Subcutaneous abdominal adipose tissue (tissue), 5 donors: ENCODE measurements at regions not wholly inside any gene's neighbourhood (a gene's known extent, or its start where the extent isn't known, plus 50 kb on each side); places are given as distances from the start of the nearest gene placed in this dataset.

Source experiments
- H3K27ac ChIP-seq: one replicate; pipeline ENCODE4 v1.7.0; 2013; ENCODE audit warnings: low read depth, mild to moderate bottlenecking, inconsistent platforms, low read length, moderate library complexity
- H3K27me3 ChIP-seq, 5 donors: one replicate each; pipeline ENCODE4 v1.7.0; 2013; ENCODE audit warnings: low read length in 5 of 5, inconsistent platforms in 1 of 5; ENCODE audit not compliant: control insufficient read depth in 5 of 5, insufficient read depth in 4 of 5
- H3K36me3 ChIP-seq, 5 donors: one replicate each; pipeline ENCODE4 v1.7.0; 2013; ENCODE audit warnings: low read length in 5 of 5; ENCODE audit not compliant: control insufficient read depth in 5 of 5, insufficient read depth in 5 of 5
- H3K4me1 ChIP-seq, 5 donors: one replicate each; pipeline ENCODE4 v1.7.0; 2013; ENCODE audit warnings: low read length in 5 of 5, mild to moderate bottlenecking in 3 of 5, moderate library complexity in 1 of 5; ENCODE audit not compliant: control insufficient read depth in 5 of 5, insufficient read depth in 5 of 5
- H3K4me3 ChIP-seq, 5 donors: one replicate each; pipeline ENCODE4 v1.7.0; 2013; ENCODE audit warnings: low read length in 5 of 5, low read depth in 1 of 5
- H3K9ac ChIP-seq, 5 donors: one replicate each; pipeline ENCODE4 v1.7.0; 2013; ENCODE audit warnings: low read length in 5 of 5, mild to moderate bottlenecking in 4 of 5, moderate library complexity in 3 of 5
- H3K9me3 ChIP-seq, 5 donors: one replicate each; pipeline ENCODE4 v1.7.0; 2013; ENCODE audit warnings: low read length in 5 of 5; ENCODE audit not compliant: control insufficient read depth in 5 of 5
- donor health status: healthy.
- donor health status: healthy.
- donor health status: healthy.
- donor health status: healthy.
- donor health status: healthy.

- Histone ChIP-seq H3K4me3 (no peak overlapping the region), H3K4me1 (peaks cover 0 to 3% (median 1%) of the 10 kb centered on the region in 5 donors), H3K9me3 (no peaks in the 10 kb centered on the region), H3K27me3 (no peaks in the 10 kb centered on the region), H3K27ac (no peak overlapping the region), H3K36me3 (no peaks in the 10 kb centered on the region), H3K9ac (no peak overlapping the region)
These were observed 463.6 kb upstream of the SLC14A2 start for GRCh38 chr18:45151645-45152044.

- Histone ChIP-seq H3K4me3 (no peak overlapping the region), H3K9ac (no peak overlapping the region), H3K4me1 (peaks cover 2 to 14% (median 10%) of the 10 kb centered on the region in 5 donors), H3K27me3 (no peaks in the 10 kb centered on the region), H3K36me3 (no peaks in the 10 kb centered on the region), H3K27ac (no peak overlapping the region), H3K9me3 (no peaks in the 10 kb centered on the region)
These were observed 459.8 kb upstream of the SLC14A2 start for GRCh38 chr18:45155526-45155925.

DNA sequence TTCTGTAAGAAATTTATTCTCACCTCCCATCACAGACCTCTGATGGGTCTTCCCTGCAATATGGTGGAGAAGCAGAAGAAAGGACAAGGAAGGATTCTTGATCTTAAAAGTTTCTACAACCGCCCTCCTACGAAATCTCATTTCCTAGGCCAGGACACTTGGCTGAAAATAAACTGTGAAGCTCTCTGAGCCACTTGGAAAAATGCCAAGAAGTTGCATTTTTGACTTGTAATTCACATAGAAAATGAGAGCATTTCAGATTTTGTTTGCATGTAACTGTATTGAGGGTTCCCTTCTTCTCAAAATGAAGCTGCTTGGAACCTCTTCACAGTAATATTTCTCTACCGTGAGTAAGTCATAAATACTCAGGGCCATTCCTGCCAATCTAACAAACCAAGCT is 458.3 kb upstream of the SLC14A2 start:
- Histone ChIP-seq H3K27ac (peak overlapping the region; percentile 49), H3K4me1 (peaks cover 2 to 14% (median 10%) of the 10 kb centered on the region in 5 donors), H3K4me3 (peak overlapping the region in 1 of 5 donors; percentile 17), H3K36me3 (no peaks in the 10 kb centered on the region), H3K9ac (no peak overlapping the region), H3K9me3 (no peaks in the 10 kb centered on the region), H3K27me3 (no peaks in the 10 kb centered on the region)

DNA sequence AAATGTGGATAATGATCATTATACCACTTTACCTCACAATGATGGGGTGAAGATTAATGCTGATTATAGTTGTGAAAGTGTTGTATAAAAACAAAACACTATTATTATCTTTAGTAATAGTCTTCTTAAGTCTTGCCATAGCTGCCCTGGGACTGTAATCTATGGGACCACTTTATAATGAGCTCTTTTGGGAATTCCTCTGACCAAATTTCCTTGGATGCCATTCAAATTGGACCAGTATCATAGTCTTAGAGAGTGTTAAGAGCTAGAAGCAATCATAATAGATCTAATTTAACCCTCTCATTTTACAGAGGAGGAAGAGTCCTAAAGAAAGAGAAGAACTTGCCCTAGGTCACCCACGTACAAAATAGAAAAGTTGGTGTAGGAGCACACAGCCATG is 457.7 kb upstream of the SLC14A2 start:
- peak overlapping the region; percentile 49 for H3K27ac ChIP-seq
- H3K27me3 ChIP-seq = no peaks in the 10 kb centered on the region
- no peaks in the 10 kb centered on the region for H3K9me3 ChIP-seq
- H3K4me1 ChIP-seq = peaks cover 2 to 14% (median 10%) of the 10 kb centered on the region in 5 donors
- H3K4me3 ChIP-seq = no peak overlapping the region
- no peaks in the 10 kb centered on the region for H3K36me3 ChIP-seq
- no peak overlapping the region for H3K9ac ChIP-seq

- Histone ChIP-seq H3K4me1 (peaks cover 2 to 19% (median 16%) of the 10 kb centered on the region in 5 donors), H3K9me3 (no peaks in the 10 kb centered on the region), H3K9ac (no peak overlapping the region), H3K4me3 (no peak overlapping the region), H3K36me3 (no peaks in the 10 kb centered on the region), H3K27me3 (no peaks in the 10 kb centered on the region), H3K27ac (no peak overlapping the region)
These were observed 453.4 kb upstream of the SLC14A2 start for GRCh38 chr18:45161850-45162249.

DNA sequence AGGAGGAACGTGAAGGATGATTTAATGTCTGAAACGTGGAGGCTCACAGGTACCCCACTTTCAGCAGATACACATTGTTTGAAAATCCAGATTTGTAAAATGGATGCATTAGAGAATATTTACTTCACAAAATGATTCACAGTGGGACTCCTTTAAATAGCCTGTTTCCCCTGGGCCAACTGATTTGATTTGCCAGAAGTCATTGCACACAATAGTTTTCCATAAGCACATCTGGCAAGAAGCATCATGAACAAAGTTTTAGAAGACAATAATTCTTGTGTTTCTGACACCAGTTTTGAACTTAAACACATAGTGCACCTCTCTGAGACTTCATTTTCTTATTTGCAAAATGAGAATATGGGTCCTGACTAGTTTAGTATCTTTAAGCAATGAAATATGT is 451.4 kb upstream of the SLC14A2 start:
- Histone ChIP-seq H3K9me3 (no peaks in the 10 kb centered on the region), H3K27ac (no peak overlapping the region), H3K9ac (no peak overlapping the region), H3K36me3 (no peaks in the 10 kb centered on the region), H3K27me3 (no peaks in the 10 kb centered on the region), H3K4me3 (no peak overlapping the region), H3K4me1 (peaks cover 0 to 12% (median 8%) of the 10 kb centered on the region in 5 donors)

GRCh38 chr18:45164551-45164950 is 450.7 kb upstream of the SLC14A2 start:
- Histone ChIP-seq H3K4me1 (peaks cover 2 to 18% (median 8%) of the 10 kb centered on the region in 5 donors), H3K9me3 (no peaks in the 10 kb centered on the region), H3K27ac (no peak overlapping the region), H3K9ac (no peak overlapping the region), H3K36me3 (no peaks in the 10 kb centered on the region), H3K27me3 (no peaks in the 10 kb centered on the region), H3K4me3 (no peak overlapping the region)

GRCh38 chr18:45165176-45165713 is 450.0 kb upstream of the SLC14A2 start:
- H3K27ac ChIP-seq = no peak overlapping the region
- H3K4me1 ChIP-seq = peaks cover 4 to 25% (median 13%) of the 10 kb centered on the region in 5 donors

DNA sequence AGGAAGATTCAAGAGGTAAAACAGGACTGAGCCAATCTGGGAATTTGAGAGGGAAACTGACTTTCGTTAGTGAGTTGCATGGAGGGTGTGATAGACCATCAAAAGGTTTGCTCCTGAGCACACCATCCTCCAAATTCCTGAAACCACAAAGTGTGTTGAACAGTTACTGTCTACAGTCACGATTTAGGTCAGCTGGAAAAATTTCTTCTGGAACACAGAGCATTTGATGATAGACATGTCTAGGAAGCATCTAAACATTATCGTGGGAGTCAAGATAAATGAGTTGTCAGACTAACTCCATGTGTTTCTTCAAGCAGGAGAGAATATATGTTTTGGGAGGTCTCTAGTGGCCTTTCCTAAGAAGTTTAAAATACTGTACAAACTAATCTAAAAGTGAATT is 449.4 kb upstream of the SLC14A2 start:
- Histone ChIP-seq H3K27me3 (no peaks in the 10 kb centered on the region), H3K36me3 (no peaks in the 10 kb centered on the region), H3K9me3 (no peaks in the 10 kb centered on the region), H3K9ac (no peak overlapping the region), H3K4me3 (no peak overlapping the region), H3K27ac (no peak overlapping the region), H3K4me1 (peaks cover 5 to 30% (median 16%) of the 10 kb centered on the region in 5 donors)

More at GRCh38 chr18:45165176-45165713, 450.0 kb upstream of the SLC14A2 start:
- Histone ChIP-seq H3K27me3 (no peaks in the 10 kb centered on the region), H3K9me3 (no peaks in the 10 kb centered on the region), H3K36me3 (no peaks in the 10 kb centered on the region), H3K4me3 (no peak overlapping the region), H3K9ac (no peak overlapping the region)

- no peak overlapping the region for H3K9ac ChIP-seq
- no peak overlapping the region for H3K27ac ChIP-seq
- H3K4me1 ChIP-seq = peaks cover 5 to 30% (median 16%) of the 10 kb centered on the region in 5 donors
- no peaks in the 10 kb centered on the region for H3K36me3 ChIP-seq
- H3K4me3 ChIP-seq = no peak overlapping the region
- H3K9me3 ChIP-seq = no peaks in the 10 kb centered on the region
- no peaks in the 10 kb centered on the region for H3K27me3 ChIP-seq
These were observed 448.9 kb upstream of the SLC14A2 start for GRCh38 chr18:45166341-45166835.
